MCF 10A (cell line): ENCODE measurements at regions not wholly inside any gene's neighbourhood (a gene's known extent, or its start where the extent isn't known, plus 50 kb on each side); places are given as distances from the start of the nearest gene placed in this dataset.

ENCODE experiments used
- BruUV-seq: library from RNA; stranded (reverse); fragments of 400-500 nt; replicated peaks from 2 replicates; lab custom pipeline; 2021; lab: Mats Ljungman, UMichigan
- CTCF ChIA-PET: fragments of 300-600 bp; sonication (Branson Sonifier 250); formaldehyde crosslinking; extraction: SDS; loops from one replicate; lab custom pipeline; 2021; ENCODE audit warnings: antibody characterized with exemption, inconsistent platforms; lab: Yijun Ruan, JAX
- POLR2A ChIA-PET: fragments of 300-600, 350-650 bp; sonication (Branson Sonifier 250); formaldehyde crosslinking; extraction: SDS; loops from one replicate; lab custom pipeline; 2020; ENCODE audit warnings: antibody characterized with exemption, inconsistent platforms; lab: Yijun Ruan, JAX
- DNase-seq: peaks from one replicate; pipeline ENCODE4 v3.0.0-alpha.2; 2018; ENCODE audit not compliant: unreplicated experiment
- H3K27ac Mint-ChIP-seq: one replicate; pipeline ENCODE4 v1.8.0; 2022; ENCODE audit warnings: mild to moderate bottlenecking, low read depth, mixed read lengths; ENCODE audit not compliant: unreplicated experiment
- H3K27me3 Mint-ChIP-seq: one replicate; pipeline ENCODE4 v1.8.0; 2022; ENCODE audit warnings: mixed read lengths; ENCODE audit not compliant: insufficient read depth, unreplicated experiment
- H3K36me3 Mint-ChIP-seq: one replicate; pipeline ENCODE4 v1.8.0; 2022; ENCODE audit warnings: mild to moderate bottlenecking, moderate library complexity, mixed read lengths; ENCODE audit not compliant: insufficient read depth, unreplicated experiment
- H3K4me1 Mint-ChIP-seq: one replicate; pipeline ENCODE4 v1.8.0; 2022; ENCODE audit warnings: mixed read lengths; ENCODE audit not compliant: insufficient read depth, unreplicated experiment
- H3K4me3 Mint-ChIP-seq: one replicate; pipeline ENCODE4 v1.8.0; 2022; ENCODE audit warnings: mild to moderate bottlenecking, moderate library complexity, mixed read lengths; ENCODE audit not compliant: unreplicated experiment
- H3K9me3 Mint-ChIP-seq: one replicate; pipeline ENCODE4 v1.8.0; 2022; ENCODE audit warnings: mixed read lengths; ENCODE audit not compliant: unreplicated experiment
- intact Hi-C: fragments of 100-400 bp; cut with micrococcal nuclease; formaldehyde crosslinking; loops from 2 replicates; pipeline ENCODE4 v1.14.1; 2022
- TF ChIP-seq, protein P1 (sequence below): fragments of 200-600 bp; IDR thresholded peaks from one replicate; pipeline ENCODE4 v1.8.0; 2022; ENCODE audit warnings: antibody characterized with exemption, mild to moderate bottlenecking; ENCODE audit not compliant: unreplicated experiment

DNA sequence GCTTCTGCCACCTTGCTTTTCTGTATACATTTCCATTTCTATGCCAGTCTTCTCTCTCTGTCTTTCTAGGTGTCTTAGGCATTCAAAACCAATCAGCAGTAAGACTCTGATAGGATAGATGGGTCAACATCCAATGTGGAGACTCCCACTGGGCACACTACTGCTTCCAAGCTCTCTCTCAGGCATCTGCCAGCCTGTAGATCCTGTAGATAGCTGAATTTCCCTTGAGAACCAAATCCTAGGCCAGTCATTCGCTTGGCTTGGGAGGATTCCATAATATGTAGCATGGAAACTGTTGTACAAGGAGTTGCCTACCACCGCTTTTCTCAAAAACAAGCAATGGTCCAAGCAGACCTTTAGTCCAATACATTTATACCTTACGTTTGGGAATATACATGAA lies 262.8 kb upstream of the RARB start:
- BruUV-seq: no TSS peak
- intact Hi-C loops: no loop called here
- ChIA-PET CTCF (interaction anchor here (0.7 kb wide), 1 partner anchor 428 kb away, joined by 3 read pairs; no protein-coding TSS in a partner anchor), POLR2A (interaction anchor here (0.6 kb wide), 1 partner anchor 379 kb away, joined by 3 read pairs; no protein-coding TSS in a partner anchor)
- no peaks in the 10 kb centered on the region for H3K4me1 Mint-ChIP-seq
- no peak overlapping the region for H3K4me3 Mint-ChIP-seq
- no peaks in the 10 kb centered on the region for H3K9me3 Mint-ChIP-seq
- H3K27me3 Mint-ChIP-seq: no peaks in the 10 kb centered on the region
- no peaks in the 10 kb centered on the region for H3K36me3 Mint-ChIP-seq
- TF ChIP-seq, protein P1, sequence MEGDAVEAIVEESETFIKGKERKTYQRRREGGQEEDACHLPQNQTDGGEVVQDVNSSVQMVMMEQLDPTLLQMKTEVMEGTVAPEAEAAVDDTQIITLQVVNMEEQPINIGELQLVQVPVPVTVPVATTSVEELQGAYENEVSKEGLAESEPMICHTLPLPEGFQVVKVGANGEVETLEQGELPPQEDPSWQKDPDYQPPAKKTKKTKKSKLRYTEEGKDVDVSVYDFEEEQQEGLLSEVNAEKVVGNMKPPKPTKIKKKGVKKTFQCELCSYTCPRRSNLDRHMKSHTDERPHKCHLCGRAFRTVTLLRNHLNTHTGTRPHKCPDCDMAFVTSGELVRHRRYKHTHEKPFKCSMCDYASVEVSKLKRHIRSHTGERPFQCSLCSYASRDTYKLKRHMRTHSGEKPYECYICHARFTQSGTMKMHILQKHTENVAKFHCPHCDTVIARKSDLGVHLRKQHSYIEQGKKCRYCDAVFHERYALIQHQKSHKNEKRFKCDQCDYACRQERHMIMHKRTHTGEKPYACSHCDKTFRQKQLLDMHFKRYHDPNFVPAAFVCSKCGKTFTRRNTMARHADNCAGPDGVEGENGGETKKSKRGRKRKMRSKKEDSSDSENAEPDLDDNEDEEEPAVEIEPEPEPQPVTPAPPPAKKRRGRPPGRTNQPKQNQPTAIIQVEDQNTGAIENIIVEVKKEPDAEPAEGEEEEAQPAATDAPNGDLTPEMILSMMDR: no peak
- H3K27ac Mint-ChIP-seq: no peak overlapping the region
- no peak for DNase-seq

DNA sequence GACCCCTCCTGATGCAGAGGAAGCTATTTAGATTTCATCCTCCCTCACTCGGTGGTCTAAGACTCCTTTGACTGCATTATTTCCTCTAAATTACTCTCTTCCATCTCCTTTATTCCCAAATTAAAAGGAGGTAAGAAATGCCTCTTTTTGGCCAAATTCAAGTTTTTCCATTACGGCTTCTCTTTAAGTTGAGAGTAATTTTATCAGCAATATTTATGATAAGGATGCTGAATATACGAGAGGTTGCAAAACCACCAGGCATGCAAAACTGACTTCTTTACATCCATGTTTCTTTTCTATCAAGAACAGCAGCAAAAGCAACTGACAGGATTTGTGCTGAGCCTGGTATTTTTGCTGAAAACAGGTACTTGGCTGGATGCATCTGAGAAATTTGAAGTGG lies 262.0 kb upstream of the RARB start:
- no peak overlapping the region for H3K4me3 Mint-ChIP-seq
- TF ChIP-seq, protein P1: no peak
- no peak for DNase-seq
- no peak overlapping the region for H3K27ac Mint-ChIP-seq
- no peaks in the 10 kb centered on the region for H3K4me1 Mint-ChIP-seq
- BruUV-seq: no TSS peak
- intact Hi-C loops: no loop called here
- CTCF ChIA-PET: no interaction called here
- POLR2A ChIA-PET: no interaction called here
- H3K9me3 Mint-ChIP-seq: no peaks in the 10 kb centered on the region
- H3K27me3 Mint-ChIP-seq: no peaks in the 10 kb centered on the region
- H3K36me3 Mint-ChIP-seq: no peaks in the 10 kb centered on the region

DNA sequence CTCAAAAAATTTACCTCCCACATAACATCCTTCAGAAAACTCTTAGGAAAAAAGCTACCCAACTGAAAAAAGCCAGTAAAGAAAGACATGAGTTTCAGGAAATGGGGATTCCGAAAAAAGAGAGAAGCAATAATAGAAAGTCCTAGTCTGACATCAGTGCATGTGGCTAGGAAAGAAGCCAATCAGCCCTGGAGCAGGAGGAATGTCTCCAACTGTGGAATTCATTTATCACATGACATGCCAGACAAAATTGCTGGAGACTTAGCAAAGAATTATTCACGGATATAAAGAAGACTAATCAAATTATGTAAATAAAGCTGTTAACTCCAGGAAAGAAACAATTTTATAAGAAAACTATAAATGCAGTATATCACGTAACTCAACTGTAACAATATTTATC lies 258.9 kb upstream of the RARB start:
- no peak overlapping the region for H3K4me3 Mint-ChIP-seq
- H3K27ac Mint-ChIP-seq: no peak overlapping the region
- ChIA-PET CTCF (interaction anchor here (0.6 to 0.7 kb wide), 2 partner anchors 32 to 173 kb away, joined by 3 read pairs; no protein-coding TSS in a partner anchor), POLR2A (interaction anchor here (0.6 kb wide), 2 partner anchors 9 to 161 kb away, joined by 3 read pairs; no protein-coding TSS in a partner anchor)
- DNase-seq: no peak
- BruUV-seq: no TSS peak
- no peaks in the 10 kb centered on the region for H3K9me3 Mint-ChIP-seq
- H3K27me3 Mint-ChIP-seq: no peaks in the 10 kb centered on the region
- no peaks in the 10 kb centered on the region for H3K36me3 Mint-ChIP-seq
- TF ChIP-seq, protein P1: no peak
- H3K4me1 Mint-ChIP-seq: no peaks in the 10 kb centered on the region
- intact Hi-C loops: no loop called here

DNA sequence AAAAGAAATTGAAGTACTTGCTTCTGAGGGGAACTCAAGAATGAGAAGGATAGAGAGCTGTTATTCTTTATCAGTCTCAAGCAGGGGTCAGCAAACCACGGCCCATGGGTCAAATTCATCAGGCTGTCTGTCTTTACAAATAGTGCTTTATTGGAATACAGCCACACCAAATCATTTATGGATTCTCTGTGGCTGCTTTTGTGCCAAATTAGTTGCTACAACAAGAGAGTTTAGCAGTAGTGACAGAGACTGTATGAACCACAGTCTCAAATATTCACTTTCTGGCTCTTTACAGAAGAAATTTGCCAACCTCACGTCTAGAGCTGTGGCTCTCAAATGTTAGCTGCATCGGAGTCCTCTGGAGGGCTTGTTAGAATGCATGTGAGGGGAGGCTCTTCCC lies 258.0 kb upstream of the RARB start:
- POLR2A ChIA-PET: no interaction called here
- H3K4me3 Mint-ChIP-seq: no peak overlapping the region
- BruUV-seq: no TSS peak
- DNase-seq: no peak
- intact Hi-C loops: no loop called here
- peaks cover 7% of the 10 kb centered on the region for H3K27me3 Mint-ChIP-seq
- TF ChIP-seq, protein P1: no peak
- H3K9me3 Mint-ChIP-seq: no peaks in the 10 kb centered on the region
- H3K36me3 Mint-ChIP-seq: no peaks in the 10 kb centered on the region
- H3K27ac Mint-ChIP-seq: no peak overlapping the region
- CTCF ChIA-PET: no interaction called here
- no peaks in the 10 kb centered on the region for H3K4me1 Mint-ChIP-seq
